ENCODE measurements at regions not wholly inside any gene's neighbourhood (a gene's known extent, or its start where the extent isn't known, plus 50 kb on each side); places are given as distances from the start of the nearest gene placed in this dataset.

DNA sequence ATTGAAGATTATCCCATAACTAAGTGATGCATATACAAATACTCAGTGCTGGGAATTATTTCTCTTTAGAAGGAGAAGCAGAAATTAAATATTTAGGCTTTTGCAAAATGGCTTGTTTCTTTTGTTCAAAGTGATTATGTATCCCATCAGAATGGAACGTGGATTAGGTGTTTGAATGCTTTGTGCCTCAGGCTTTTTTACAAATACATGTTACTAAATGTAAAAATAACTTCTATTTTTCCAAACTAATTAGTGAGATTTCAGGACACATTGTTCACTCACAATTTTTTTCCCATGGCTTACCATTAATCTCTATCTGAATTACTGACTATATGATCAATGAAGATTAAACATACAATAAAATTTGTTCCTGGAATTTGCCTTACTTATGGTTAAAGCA lies 925.9 kb upstream of the CITED2 start:
- TF ChIP-seq, protein P1, sequence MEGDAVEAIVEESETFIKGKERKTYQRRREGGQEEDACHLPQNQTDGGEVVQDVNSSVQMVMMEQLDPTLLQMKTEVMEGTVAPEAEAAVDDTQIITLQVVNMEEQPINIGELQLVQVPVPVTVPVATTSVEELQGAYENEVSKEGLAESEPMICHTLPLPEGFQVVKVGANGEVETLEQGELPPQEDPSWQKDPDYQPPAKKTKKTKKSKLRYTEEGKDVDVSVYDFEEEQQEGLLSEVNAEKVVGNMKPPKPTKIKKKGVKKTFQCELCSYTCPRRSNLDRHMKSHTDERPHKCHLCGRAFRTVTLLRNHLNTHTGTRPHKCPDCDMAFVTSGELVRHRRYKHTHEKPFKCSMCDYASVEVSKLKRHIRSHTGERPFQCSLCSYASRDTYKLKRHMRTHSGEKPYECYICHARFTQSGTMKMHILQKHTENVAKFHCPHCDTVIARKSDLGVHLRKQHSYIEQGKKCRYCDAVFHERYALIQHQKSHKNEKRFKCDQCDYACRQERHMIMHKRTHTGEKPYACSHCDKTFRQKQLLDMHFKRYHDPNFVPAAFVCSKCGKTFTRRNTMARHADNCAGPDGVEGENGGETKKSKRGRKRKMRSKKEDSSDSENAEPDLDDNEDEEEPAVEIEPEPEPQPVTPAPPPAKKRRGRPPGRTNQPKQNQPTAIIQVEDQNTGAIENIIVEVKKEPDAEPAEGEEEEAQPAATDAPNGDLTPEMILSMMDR (IDR thresholded peaks at IDR 0.05): no peak
- TF ChIP-seq POLR2A (IDR thresholded peaks at IDR 0.05): no peak
- no peaks in the 10 kb centered on the region for H3K9me3 ChIP-seq
- intact Hi-C loops (cut with DNase I; ENCODE audit: low total_unique reads): no loop called here
- H3K36me3 ChIP-seq (ENCODE audit: low read depth, missing control alignments): no peaks in the 10 kb centered on the region
- no peaks in the 10 kb centered on the region for H3K4me1 ChIP-seq
- H3K27ac ChIP-seq: no peak overlapping the region
- H3K27me3 ChIP-seq: no peaks in the 10 kb centered on the region
- DNase-seq: no peak
- no peak overlapping the region for H3K4me3 ChIP-seq
- WGBS, 2 donors: 84 to 87% methylated on average over 1 of the region's 1 CpG

DNA sequence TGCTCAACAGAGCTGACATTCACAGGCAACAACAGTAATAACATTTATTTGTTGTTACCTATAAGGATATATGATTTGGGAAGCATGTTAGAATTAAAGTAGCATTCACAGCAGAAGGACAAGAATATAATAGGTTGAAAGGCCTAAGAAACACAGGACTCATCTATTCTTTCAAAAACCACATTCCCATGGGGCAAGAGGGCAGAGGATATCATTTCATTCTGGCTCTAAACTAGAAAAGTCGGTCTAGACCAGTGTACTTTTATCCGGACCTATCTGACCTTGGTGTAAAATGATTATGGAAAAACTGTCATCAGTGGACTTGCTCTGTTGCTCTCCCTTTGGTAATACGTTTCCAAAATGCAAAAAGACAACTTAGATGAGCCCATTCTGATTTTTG lies 914.7 kb upstream of the CITED2 start:
- H3K4me1 ChIP-seq: no peaks in the 10 kb centered on the region
- no peaks in the 10 kb centered on the region for H3K27me3 ChIP-seq
- no peak overlapping the region for H3K27ac ChIP-seq
- TF ChIP-seq POLR2A (IDR thresholded peaks at IDR 0.05): no peak
- TF ChIP-seq, protein P1 (IDR thresholded peaks at IDR 0.05): no peak
- no peak overlapping the region for H3K4me3 ChIP-seq
- intact Hi-C loops (cut with DNase I; ENCODE audit: low total_unique reads): no loop called here
- H3K36me3 ChIP-seq (ENCODE audit: low read depth, missing control alignments): no peaks in the 10 kb centered on the region
- WGBS, 2 donors: 64 to 89% methylated on average over 3 of the region's 3 CpGs
- no peaks in the 10 kb centered on the region for H3K9me3 ChIP-seq
- no peak for DNase-seq

DNA sequence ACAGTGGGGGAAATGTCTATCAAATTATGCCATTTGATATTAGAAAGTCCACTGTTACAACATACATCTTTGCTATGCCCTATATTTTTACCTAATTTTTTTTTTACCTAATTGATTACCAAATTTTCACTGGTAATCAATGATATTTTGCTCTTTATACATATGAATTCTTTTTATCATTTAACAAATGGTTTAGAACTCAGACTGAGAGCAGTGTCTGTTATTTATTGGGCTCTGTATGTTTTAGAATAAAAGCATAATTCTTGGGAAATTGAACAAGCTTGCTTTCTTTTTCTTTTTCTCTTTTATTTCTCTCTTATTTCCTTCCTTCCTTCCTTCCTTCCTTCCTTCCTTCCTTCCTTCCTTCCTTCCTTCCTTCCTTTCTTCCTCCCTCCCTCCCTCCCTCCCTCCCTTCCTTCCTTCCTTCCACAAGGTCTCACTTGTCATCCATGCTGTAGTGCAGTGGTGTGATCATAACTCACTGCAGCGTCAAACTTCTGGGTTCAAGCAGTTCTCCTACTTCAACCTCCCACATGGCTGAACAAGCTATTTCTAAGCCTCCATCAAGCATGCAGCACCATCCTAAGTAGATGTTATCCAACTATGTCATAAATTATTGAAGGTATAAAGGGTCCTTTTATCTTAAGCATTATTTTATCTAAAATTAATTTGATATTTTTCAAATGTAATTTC lies 911.7 kb upstream of the CITED2 start:
- Histone ChIP-seq H3K4me1 (no peaks in the 10 kb centered on the region), H3K27ac (no peak overlapping the region), H3K27me3 (no peaks in the 10 kb centered on the region), H3K36me3 (ENCODE audit: low read depth, missing control alignments) (no peaks in the 10 kb centered on the region), H3K9me3 (no peaks in the 10 kb centered on the region), H3K4me3 (no peak overlapping the region)
- no peak for TF ChIP-seq POLR2A (IDR thresholded peaks at IDR 0.05)
- TF ChIP-seq, protein P1 (IDR thresholded peaks at IDR 0.05): no peak
- no peak for DNase-seq
- 93 to 96% methylated on average over 1 of the region's 1 CpG for WGBS, 2 donors
- intact Hi-C loops (cut with DNase I; ENCODE audit: low total_unique reads): no loop called here

DNA sequence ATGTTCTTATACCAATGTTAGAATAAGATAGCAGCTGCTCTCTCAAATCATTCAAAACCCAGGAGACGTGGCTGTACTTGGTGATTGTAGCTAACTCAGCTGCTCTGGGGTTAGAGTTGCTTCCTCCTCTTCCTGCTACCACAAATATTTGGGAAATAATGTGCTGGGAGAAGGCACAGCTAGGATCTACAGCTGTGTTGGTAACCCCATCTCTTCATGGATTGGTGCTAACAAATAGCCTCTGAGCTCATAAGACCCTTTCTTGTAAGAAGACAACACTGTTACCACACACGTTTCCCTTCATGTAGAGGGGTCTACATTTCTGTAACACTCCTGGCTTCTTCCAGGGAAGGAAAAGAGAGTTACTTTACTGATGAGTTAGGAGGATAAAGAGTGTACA lies 911.0 kb upstream of the CITED2 start:
- no peak for TF ChIP-seq POLR2A (IDR thresholded peaks at IDR 0.05)
- TF ChIP-seq, protein P1 (IDR thresholded peaks at IDR 0.05): no peak
- no peaks in the 10 kb centered on the region for H3K4me1 ChIP-seq
- no peak overlapping the region for H3K27ac ChIP-seq
- intact Hi-C loops (cut with DNase I; ENCODE audit: low total_unique reads): no loop called here
- no peaks in the 10 kb centered on the region for H3K27me3 ChIP-seq
- no peaks in the 10 kb centered on the region for H3K9me3 ChIP-seq
- H3K4me3 ChIP-seq: no peak overlapping the region
- DNase-seq: no peak
- H3K36me3 ChIP-seq (ENCODE audit: low read depth, missing control alignments): no peaks in the 10 kb centered on the region
- 49 to 57% methylated on average over 2 of the region's 2 CpGs for WGBS, 2 donors

DNA sequence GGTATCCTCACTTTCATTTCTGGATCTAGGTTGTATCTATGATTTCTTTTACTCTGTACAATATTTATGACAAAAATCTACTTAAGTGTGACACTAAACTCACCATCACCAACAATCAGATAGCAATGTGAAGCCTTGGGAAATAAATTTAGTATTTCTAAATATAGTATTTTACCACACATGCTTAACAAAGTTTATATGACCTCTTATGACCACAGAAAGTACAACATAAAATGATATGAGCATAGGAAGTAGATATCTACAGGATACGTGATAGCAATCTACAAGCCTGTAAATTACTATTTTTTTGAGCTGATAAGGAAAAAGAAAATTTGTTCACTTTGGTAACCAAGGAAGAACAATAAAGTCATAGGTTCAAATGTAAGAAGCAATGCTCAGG lies 910.4 kb upstream of the CITED2 start:
- 72 to 88% methylated on average over 1 of the region's 1 CpG for WGBS, 2 donors
- no peaks in the 10 kb centered on the region for H3K36me3 ChIP-seq (ENCODE audit: low read depth, missing control alignments)

More for the DNA sequence above, 910.4 kb upstream of the CITED2 start:
- TF ChIP-seq, protein P1 (IDR thresholded peaks at IDR 0.05): no peak
- TF ChIP-seq POLR2A (IDR thresholded peaks at IDR 0.05): no peak
- no peaks in the 10 kb centered on the region for H3K9me3 ChIP-seq
- H3K27ac ChIP-seq: no peak overlapping the region
- no peak overlapping the region for H3K4me3 ChIP-seq
- DNase-seq: no peak
- H3K27me3 ChIP-seq: no peaks in the 10 kb centered on the region
- intact Hi-C loops (cut with DNase I; ENCODE audit: low total_unique reads): no loop called here
- no peaks in the 10 kb centered on the region for H3K4me1 ChIP-seq
